IMR-90 (cell line): ENCODE measurements at regions not wholly inside any gene's neighbourhood (a gene's known extent, or its start where the extent isn't known, plus 50 kb on each side); places are given as distances from the start of the nearest gene placed in this dataset.

Source experiments
- BHLHE40 ChIP-seq: fragments of 150-350 bp; IDR thresholded peaks from 2 replicates; pipeline ENCODE4 v1.6.1; 2016; ENCODE audit warnings: mild to moderate bottlenecking, low read depth, low read length
- CTCF ChIP-seq: conservative IDR thresholded peaks from 2 replicates; pipeline ENCODE4 v1.5.1; 2012; ENCODE audit warnings: mild to moderate bottlenecking, low read depth, low read length, improper control_type of control experiment
- FOS ChIP-seq: fragments of 150-350 bp; IDR thresholded peaks from 2 replicates; pipeline ENCODE4 v1.6.1; 2016; ENCODE audit warnings: low read depth, low read length
- MAFK ChIP-seq: IDR thresholded peaks from 2 replicates; pipeline ENCODE4 v1.6.1; 2012; ENCODE audit warnings: low read depth, low read length, improper control_type of control experiment
- MAZ ChIP-seq: IDR thresholded peaks from 2 replicates; pipeline ENCODE4 v1.6.1; 2012; ENCODE audit warnings: low read depth, mild to moderate bottlenecking, low read length, improper control_type of control experiment, moderate library complexity, borderline replicate concordance
- POLR2A ChIP-seq: IDR thresholded peaks from 2 replicates; pipeline ENCODE4 v1.6.1; 2012; ENCODE audit warnings: mild to moderate bottlenecking, low read depth, low read length
- RAD21 ChIP-seq: IDR thresholded peaks from 2 replicates; pipeline ENCODE4 v1.6.1; 2012; ENCODE audit warnings: low read length, improper control_type of control experiment
- RCOR1 ChIP-seq: IDR thresholded peaks from 2 replicates; pipeline ENCODE4 v1.6.1; 2012; ENCODE audit warnings: mild to moderate bottlenecking, low read length, improper control_type of control experiment; ENCODE audit not compliant: insufficient replicate concordance
- RFX5 ChIP-seq: IDR thresholded peaks from 2 replicates; pipeline ENCODE4 v1.8.0; 2012; ENCODE audit warnings: low read depth, mild to moderate bottlenecking, low read length, moderate library complexity
- TF ChIP-seq, protein P1 (sequence below): fragments of 150-350 bp; IDR thresholded peaks from 2 replicates; pipeline ENCODE4 v1.6.1; 2017; ENCODE audit warnings: mild to moderate bottlenecking, antibody characterized with exemption, low read length, low read depth

DNA sequence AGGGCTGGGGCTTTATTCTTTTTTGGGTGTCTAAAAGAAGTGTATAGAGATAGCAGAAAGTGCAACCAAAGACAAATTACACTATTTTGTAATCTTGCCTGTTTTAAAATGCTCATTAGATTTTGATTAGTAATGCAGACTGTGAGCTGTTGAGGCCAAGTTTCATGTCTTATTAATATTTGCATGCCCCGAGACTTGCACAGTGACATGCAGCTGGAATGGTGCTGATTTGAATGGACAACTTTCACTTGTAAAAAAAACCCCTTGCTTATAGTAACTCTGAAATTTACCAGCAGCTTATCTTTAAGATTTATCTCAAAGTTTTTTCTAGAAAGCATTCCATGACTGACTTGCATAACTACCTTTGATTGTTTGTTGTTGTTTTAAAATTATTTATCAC is 835.1 kb upstream of the IGFBP7 start:
- TF ChIP-seq CTCF = no peak
- TF ChIP-seq RCOR1 = no peak
- no peak for TF ChIP-seq POLR2A
- TF ChIP-seq, protein P1, sequence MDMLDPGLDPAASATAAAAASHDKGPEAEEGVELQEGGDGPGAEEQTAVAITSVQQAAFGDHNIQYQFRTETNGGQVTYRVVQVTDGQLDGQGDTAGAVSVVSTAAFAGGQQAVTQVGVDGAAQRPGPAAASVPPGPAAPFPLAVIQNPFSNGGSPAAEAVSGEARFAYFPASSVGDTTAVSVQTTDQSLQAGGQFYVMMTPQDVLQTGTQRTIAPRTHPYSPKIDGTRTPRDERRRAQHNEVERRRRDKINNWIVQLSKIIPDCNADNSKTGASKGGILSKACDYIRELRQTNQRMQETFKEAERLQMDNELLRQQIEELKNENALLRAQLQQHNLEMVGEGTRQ = no peak
- TF ChIP-seq FOS = no peak
- no peak for TF ChIP-seq RAD21
- no peak for TF ChIP-seq BHLHE40
- TF ChIP-seq MAZ = no peak
- no peak for TF ChIP-seq RFX5
- TF ChIP-seq MAFK = no peak
